ENCODE measurements at regions not wholly inside any gene's neighbourhood (a gene's known extent, or its start where the extent isn't known, plus 50 kb on each side); places are given as distances from the start of the nearest gene placed in this dataset.

DNA sequence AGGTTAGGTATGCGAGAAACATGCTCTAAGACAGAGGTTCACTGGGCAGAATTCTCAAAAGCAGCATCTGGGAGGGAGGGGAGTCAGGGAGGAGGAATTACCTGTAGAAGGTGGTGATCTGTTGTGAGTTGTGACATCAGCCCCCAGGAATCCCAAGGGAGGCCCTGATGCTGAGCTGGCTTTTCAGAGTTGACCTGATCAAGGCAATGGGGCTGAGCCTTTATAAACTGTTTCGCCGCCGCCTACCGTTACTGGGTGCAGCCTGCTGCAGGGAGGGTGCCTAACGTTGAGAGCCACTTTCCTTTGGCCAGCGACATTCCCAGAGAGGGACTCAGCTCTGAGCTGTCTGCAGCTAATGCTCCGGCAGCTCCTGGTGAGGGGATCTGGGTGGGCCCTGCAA is 257.9 kb upstream of the TMEM132C start:
- TF ChIP-seq, protein P1, sequence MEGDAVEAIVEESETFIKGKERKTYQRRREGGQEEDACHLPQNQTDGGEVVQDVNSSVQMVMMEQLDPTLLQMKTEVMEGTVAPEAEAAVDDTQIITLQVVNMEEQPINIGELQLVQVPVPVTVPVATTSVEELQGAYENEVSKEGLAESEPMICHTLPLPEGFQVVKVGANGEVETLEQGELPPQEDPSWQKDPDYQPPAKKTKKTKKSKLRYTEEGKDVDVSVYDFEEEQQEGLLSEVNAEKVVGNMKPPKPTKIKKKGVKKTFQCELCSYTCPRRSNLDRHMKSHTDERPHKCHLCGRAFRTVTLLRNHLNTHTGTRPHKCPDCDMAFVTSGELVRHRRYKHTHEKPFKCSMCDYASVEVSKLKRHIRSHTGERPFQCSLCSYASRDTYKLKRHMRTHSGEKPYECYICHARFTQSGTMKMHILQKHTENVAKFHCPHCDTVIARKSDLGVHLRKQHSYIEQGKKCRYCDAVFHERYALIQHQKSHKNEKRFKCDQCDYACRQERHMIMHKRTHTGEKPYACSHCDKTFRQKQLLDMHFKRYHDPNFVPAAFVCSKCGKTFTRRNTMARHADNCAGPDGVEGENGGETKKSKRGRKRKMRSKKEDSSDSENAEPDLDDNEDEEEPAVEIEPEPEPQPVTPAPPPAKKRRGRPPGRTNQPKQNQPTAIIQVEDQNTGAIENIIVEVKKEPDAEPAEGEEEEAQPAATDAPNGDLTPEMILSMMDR (conservative IDR thresholded peaks at IDR 0.05; ENCODE audit: low read depth): no peak
- DNase-seq (ENCODE audit: low spot score): no peak

DNA sequence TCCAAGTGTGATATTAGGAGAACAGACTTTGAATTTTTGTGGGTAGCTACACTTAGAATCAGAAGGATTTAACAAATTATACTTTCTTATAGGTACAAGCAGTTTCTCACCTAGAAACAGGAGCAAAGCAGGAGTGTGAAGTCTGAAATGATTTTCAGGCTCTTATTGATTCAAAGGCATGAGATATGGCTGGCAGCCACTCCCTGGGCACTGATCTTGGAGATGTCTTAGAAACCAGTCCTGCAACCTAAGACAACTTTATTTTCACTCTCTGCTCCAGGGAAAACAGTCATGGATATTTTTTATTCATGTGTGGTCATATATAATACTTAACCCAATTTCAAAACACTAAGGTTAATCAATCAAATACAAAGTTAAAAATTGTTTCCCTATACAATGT is 254.9 kb upstream of the TMEM132C start:
- TF ChIP-seq, protein P1 (conservative IDR thresholded peaks at IDR 0.05; ENCODE audit: low read depth): no peak
- DNase-seq (ENCODE audit: low spot score): no peak
- CTCF ChIA-PET: no interaction called here
- POLR2A ChIA-PET (ENCODE audit: low non-redundant PET): no interaction called here
- no peak overlapping the region for H3K27ac ChIP-seq

More for the DNA sequence above, 257.9 kb upstream of the TMEM132C start:
- no peak overlapping the region for H3K27ac ChIP-seq
- ChIA-PET CTCF (no interaction called here), POLR2A (ENCODE audit: low non-redundant PET) (no interaction called here)

DNA sequence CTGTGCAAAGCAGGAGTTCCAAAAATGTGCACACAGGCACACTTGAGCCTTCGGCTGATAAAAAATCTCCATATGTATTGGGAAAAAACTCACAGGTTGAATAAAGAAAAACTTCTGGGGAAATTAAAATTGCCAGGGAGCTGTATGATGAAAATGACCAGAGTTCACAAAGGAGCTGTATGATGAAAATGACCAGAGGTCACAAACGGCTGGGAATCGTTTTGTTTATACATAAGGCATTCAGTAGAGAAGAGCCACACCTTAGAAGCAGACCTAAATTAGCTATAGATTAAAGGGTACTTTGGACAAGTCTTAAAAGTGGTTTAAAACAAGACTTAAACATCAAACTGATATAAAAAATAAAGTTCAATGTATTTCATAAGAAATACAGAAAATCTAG is 251.7 kb upstream of the TMEM132C start:
- H3K27ac ChIP-seq: no peak overlapping the region
- CTCF ChIA-PET: no interaction called here
- TF ChIP-seq, protein P1 (conservative IDR thresholded peaks at IDR 0.05; ENCODE audit: low read depth): no peak
- no peak for DNase-seq (ENCODE audit: low spot score)
- POLR2A ChIA-PET (ENCODE audit: low non-redundant PET): no interaction called here

DNA sequence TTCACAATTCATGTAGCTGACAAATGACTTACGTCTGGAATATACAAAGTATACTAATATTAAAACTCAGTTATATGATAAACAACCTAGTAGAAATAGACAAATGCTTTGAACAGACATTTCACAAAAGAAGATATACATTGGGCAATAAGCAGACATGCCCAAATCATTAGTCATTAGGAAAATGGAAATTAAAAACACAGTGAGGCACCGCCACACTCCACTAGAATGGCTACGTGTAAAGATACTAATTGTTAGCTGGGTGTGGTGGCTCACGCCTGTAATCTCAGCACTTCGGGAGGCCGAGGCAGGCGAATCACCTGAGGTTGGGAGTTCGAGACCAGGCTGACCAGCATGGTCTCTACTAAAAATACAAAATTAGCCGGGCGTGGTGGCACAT is 248.9 kb upstream of the TMEM132C start:
- H3K27ac ChIP-seq: no peak overlapping the region
- DNase-seq (ENCODE audit: low spot score): no peak
- TF ChIP-seq, protein P1 (conservative IDR thresholded peaks at IDR 0.05; ENCODE audit: low read depth): no peak
- ChIA-PET POLR2A (ENCODE audit: low non-redundant PET) (no interaction called here), CTCF (no interaction called here)

DNA sequence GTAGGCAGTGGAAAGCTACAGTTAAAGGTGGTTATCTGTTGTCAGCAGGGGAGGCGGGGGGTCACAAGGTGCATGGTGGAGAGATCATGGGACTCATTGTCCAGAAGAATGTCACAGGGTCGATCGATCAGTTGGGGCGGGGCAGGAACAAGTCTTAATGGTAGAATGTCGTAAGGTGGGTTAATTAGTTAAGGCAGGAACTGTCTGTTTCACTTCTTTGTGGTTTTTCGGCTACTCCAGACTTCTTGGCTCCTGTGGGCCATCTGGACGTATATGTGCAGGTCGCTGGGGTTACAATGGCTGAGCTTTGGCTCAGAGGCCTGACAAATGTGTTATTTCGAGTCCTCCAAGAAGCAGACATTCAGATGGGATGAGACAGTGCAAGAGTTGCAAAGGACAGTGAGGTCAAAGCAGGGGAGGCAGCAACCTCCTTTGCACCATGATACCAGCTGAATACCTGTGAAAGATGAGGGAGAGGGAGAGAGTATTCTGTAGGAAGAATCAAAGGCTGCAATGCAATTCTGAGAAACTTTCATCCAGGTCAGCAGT is 246.9 kb upstream of the TMEM132C start:
- no peak overlapping the region for H3K27ac ChIP-seq
- CTCF ChIA-PET: no interaction called here
- no peak for DNase-seq (ENCODE audit: low spot score)
- POLR2A ChIA-PET (ENCODE audit: low non-redundant PET): no interaction called here
- TF ChIP-seq, protein P1 (conservative IDR thresholded peaks at IDR 0.05; ENCODE audit: low read depth): no peak

DNA sequence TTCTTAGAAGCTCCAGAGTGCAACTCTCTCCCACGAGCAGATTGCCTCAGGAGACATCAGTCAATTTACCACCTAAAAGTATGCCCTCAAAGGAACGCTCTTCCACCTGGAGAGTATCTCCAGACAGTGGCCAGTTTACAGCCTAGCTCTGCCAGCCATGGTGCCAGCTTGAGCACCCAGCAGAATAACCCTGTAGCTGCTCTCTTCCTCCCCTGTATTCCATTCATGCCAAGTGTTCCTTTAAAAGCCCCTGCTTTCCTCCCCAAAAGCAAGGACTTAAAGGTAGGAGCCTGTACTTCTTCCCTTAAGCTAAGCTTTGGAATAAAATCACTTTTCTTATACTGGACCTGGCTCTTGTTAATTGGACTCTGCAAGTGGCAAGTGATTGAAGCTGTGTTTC is 245.4 kb upstream of the TMEM132C start:
- CTCF ChIA-PET: no interaction called here
- TF ChIP-seq, protein P1 (conservative IDR thresholded peaks at IDR 0.05; ENCODE audit: low read depth): no peak
- POLR2A ChIA-PET (ENCODE audit: low non-redundant PET): no interaction called here

More for the DNA sequence above, 245.4 kb upstream of the TMEM132C start:
- no peak for DNase-seq (ENCODE audit: low spot score)
- H3K27ac ChIP-seq: no peak overlapping the region

Data from RWPE1 (cell line).